ENCODE measurements at regions not wholly inside any gene's neighbourhood (a gene's known extent, or its start where the extent isn't known, plus 50 kb on each side); places are given as distances from the start of the nearest gene placed in this dataset.
"Not testable (repeated sequence)": the region's sequence is repeated elsewhere in the genome, so short reads cannot be mapped to it uniquely, and the experiment has no call there.

GRCh38 chr6:112881027-112881426 is 533.9 kb downstream of the RFPL4B start:
- Histone ChIP-seq H3K27ac (no peak overlapping the region), H3K36me3 (no peaks in the 10 kb centered on the region), H3K4me1 (no peaks in the 10 kb centered on the region), H3K27me3 (no peaks in the 10 kb centered on the region), H3K4me3 (no peak overlapping the region), H3K9me3 (no peaks in the 10 kb centered on the region)
- TF ChIP-seq CTCF (IDR thresholded peaks at IDR 0.05) (no peak), POLR2A (IDR thresholded peaks at IDR 0.05) (no peak), POLR2AphosphoS5 (IDR thresholded peaks at IDR 0.05) (no peak), EP300 (IDR thresholded peaks at IDR 0.05) (no peak)
- DNase-seq (no peak), ATAC-seq (ENCODE audit: low FRiP score in 2 of 2) (no peak)
- 80 to 84% methylated on average over 3 of the region's 3 CpGs for WGBS, 2 donors

GRCh38 chr6:112881828-112882780 is 535.0 kb downstream of the RFPL4B start:
- no peaks in the 10 kb centered on the region for H3K4me1 ChIP-seq
- WGBS, 2 donors, result 91 to 92% methylated on average over 2 of the region's 2 CpGs

GRCh38 chr6:112883095-112883494 is 536.0 kb downstream of the RFPL4B start:
- 78 to 92% methylated on average over 3 of the region's 3 CpGs for WGBS, 2 donors
- DNase-seq (no peak), ATAC-seq (ENCODE audit: low FRiP score in 2 of 2) (no peak)
- TF ChIP-seq EP300 (IDR thresholded peaks at IDR 0.05), result no peak
- no peak for TF ChIP-seq CTCF (IDR thresholded peaks at IDR 0.05)
- TF ChIP-seq POLR2AphosphoS5 (IDR thresholded peaks at IDR 0.05), result no peak
- no peak for TF ChIP-seq POLR2A (IDR thresholded peaks at IDR 0.05)
- no peaks in the 10 kb centered on the region for H3K4me1 ChIP-seq
- no peaks in the 10 kb centered on the region for H3K9me3 ChIP-seq
- H3K36me3 ChIP-seq, result no peaks in the 10 kb centered on the region
- H3K27me3 ChIP-seq, result no peaks in the 10 kb centered on the region
- no peak overlapping the region for H3K4me3 ChIP-seq
- no peak overlapping the region for H3K27ac ChIP-seq

More at GRCh38 chr6:112881828-112882780, 535.0 kb downstream of the RFPL4B start:
- no peak for TF ChIP-seq CTCF (IDR thresholded peaks at IDR 0.05)
- no peak for TF ChIP-seq POLR2AphosphoS5 (IDR thresholded peaks at IDR 0.05)
- no peak for TF ChIP-seq EP300 (IDR thresholded peaks at IDR 0.05)
- TF ChIP-seq POLR2A (IDR thresholded peaks at IDR 0.05), result no peak
- H3K27ac ChIP-seq, result no peak overlapping the region
- no peak for DNase-seq
- no peak for ATAC-seq (ENCODE audit: low FRiP score in 2 of 2)
- H3K36me3 ChIP-seq, result no peaks in the 10 kb centered on the region
- no peak overlapping the region for H3K4me3 ChIP-seq
- no peaks in the 10 kb centered on the region for H3K9me3 ChIP-seq
- H3K27me3 ChIP-seq, result no peaks in the 10 kb centered on the region

- TF ChIP-seq POLR2A (IDR thresholded peaks at IDR 0.05) (no peak), CTCF (IDR thresholded peaks at IDR 0.05) (no peak)
- DNase-seq, result no peak
- WGBS, 2 donors, result 68 to 75% methylated on average over 2 of the region's 2 CpGs
- Histone ChIP-seq H3K4me1 (no peaks in the 10 kb centered on the region), H3K27ac (no peak overlapping the region), H3K27me3 (no peaks in the 10 kb centered on the region), H3K36me3 (no peaks in the 10 kb centered on the region), H3K4me3 (no peak overlapping the region), H3K9me3 (no peaks in the 10 kb centered on the region)
- ATAC-seq (ENCODE audit: low FRiP score in 2 of 2), result no peak
These were observed 539.3 kb downstream of the RFPL4B start for GRCh38 chr6:112886415-112886814.

GRCh38 chr6:112887424-112887823 is 540.3 kb downstream of the RFPL4B start:
- DNase-seq; H3K27me3 ChIP-seq; H3K9me3 ChIP-seq; H3K27ac ChIP-seq; H3K4me3 ChIP-seq; H3K4me1 ChIP-seq; ATAC-seq (ENCODE audit: low FRiP score in 2 of 2); H3K36me3 ChIP-seq: not testable (repeated sequence)
- WGBS, 2 donors, result 89 to 92% methylated on average over 4 of the region's 4 CpGs
